ENCODE measurements at regions not wholly inside any gene's neighbourhood (a gene's known extent, or its start where the extent isn't known, plus 50 kb on each side); places are given as distances from the start of the nearest gene placed in this dataset.

DNA sequence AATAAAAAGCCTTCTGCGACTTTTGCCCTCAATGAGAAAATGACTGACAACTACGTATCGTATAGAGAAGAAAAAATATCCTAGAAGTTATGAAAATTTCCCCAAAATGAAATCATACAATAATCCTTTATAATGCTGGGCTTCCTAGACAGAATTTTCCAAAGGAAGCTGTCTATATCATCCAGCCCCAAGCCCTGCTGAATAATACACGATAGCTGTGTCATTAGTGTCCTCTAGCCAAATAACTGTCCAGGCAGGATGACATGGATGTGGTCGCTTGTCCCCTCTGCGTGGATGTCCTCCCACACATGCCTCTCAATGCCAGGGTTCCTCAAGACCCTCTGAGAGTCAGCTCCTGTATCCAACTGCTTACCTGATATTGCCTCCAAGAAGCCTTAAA, 61.7 kb upstream of the ECHDC3 start:
- Histone ChIP-seq H3K36me3 (no peaks in the 10 kb centered on the region), H3K9me3 (no peaks in the 10 kb centered on the region), H3K4me3 (no peak overlapping the region), H3K27me3 (peaks cover 0 to 7% (median 0%) of the 10 kb centered on the region in 4 donors), H3K27ac (no peak overlapping the region), H3K4me1 (peaks cover 12 to 28% (median 14%) of the 10 kb centered on the region in 3 donors)
- intact Hi-C loops (cut with DNase I): no loop called here
- no peak for TF ChIP-seq POLR2A (IDR thresholded peaks at IDR 0.05)
- TF ChIP-seq, protein P1, sequence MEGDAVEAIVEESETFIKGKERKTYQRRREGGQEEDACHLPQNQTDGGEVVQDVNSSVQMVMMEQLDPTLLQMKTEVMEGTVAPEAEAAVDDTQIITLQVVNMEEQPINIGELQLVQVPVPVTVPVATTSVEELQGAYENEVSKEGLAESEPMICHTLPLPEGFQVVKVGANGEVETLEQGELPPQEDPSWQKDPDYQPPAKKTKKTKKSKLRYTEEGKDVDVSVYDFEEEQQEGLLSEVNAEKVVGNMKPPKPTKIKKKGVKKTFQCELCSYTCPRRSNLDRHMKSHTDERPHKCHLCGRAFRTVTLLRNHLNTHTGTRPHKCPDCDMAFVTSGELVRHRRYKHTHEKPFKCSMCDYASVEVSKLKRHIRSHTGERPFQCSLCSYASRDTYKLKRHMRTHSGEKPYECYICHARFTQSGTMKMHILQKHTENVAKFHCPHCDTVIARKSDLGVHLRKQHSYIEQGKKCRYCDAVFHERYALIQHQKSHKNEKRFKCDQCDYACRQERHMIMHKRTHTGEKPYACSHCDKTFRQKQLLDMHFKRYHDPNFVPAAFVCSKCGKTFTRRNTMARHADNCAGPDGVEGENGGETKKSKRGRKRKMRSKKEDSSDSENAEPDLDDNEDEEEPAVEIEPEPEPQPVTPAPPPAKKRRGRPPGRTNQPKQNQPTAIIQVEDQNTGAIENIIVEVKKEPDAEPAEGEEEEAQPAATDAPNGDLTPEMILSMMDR (IDR thresholded peaks at IDR 0.05): no peak
- no peak for DNase-seq
- 71 to 78% methylated on average over 4 to 6 of the region's 6 CpGs for WGBS, 2 donors

GRCh38 chr10:11679946-11680345, 62.2 kb upstream of the ECHDC3 start:
- H3K9me3 ChIP-seq: no peaks in the 10 kb centered on the region
- no peak overlapping the region for H3K27ac ChIP-seq
- peaks cover 8 to 22% (median 12%) of the 10 kb centered on the region in 3 donors for H3K4me1 ChIP-seq
- WGBS, 2 donors: 47 to 50% methylated on average over 3 of the region's 3 CpGs
- DNase-seq: no peak
- H3K36me3 ChIP-seq: no peaks in the 10 kb centered on the region
- H3K27me3 ChIP-seq: peaks cover 0 to 7% (median 0%) of the 10 kb centered on the region in 4 donors
- H3K4me3 ChIP-seq: no peak overlapping the region
- intact Hi-C loops (cut with DNase I): no loop called here
- TF ChIP-seq, protein P1 (IDR thresholded peaks at IDR 0.05): no peak
- TF ChIP-seq POLR2A (IDR thresholded peaks at IDR 0.05): no peak

DNA sequence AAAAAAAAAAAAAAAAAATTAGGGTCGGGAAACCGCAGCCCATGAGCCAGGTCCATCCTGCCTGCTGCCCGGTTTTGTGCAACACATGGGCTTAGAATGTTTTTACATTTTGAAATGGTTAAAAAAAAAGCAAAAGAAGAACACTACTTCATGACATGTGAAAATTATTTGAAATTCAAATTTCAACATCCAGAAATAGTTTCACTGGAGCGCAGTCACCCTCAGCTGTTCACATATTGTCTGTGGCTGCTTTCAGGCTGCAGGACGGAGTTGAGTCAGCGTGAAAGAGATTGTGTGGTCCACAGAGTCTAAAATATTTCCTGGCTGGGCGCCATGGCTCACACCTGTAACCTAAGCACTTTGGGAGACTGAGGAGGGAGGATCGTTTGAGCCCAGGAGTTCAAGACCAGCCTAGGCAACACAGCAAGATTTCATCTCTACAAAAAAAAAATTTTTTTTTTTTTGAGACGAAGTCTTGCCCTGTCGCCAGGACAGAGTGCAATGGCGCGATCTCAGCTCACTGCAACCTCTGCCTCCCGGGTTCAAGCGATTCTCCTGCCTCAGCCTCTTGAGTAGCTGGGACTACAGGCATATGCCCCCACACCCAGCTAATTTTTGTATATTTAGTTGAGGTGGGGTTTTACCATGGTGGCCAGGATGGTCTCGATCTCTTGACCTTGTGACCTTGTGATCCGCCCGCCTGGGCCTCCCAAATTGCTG, 63.9 kb upstream of the ECHDC3 start:
- WGBS, 2 donors: 54 to 72% methylated on average over 15 to 17 of the region's 17 CpGs
- DNase-seq: no peak

GRCh38 chr10:11677480-11677879, 64.7 kb upstream of the ECHDC3 start:
- DNase-seq: no peak
- Histone ChIP-seq H3K4me3 (no peak overlapping the region), H3K36me3 (no peaks in the 10 kb centered on the region), H3K27me3 (peaks cover 0 to 7% (median 0%) of the 10 kb centered on the region in 4 donors), H3K4me1 (peaks cover 0 to 13% (median 0%) of the 10 kb centered on the region in 3 donors), H3K27ac (no peak overlapping the region), H3K9me3 (no peaks in the 10 kb centered on the region)
- intact Hi-C loops (cut with DNase I): no loop called here
- TF ChIP-seq, protein P1 (IDR thresholded peaks at IDR 0.05): no peak
- no peak for TF ChIP-seq POLR2A (IDR thresholded peaks at IDR 0.05)
- 70 to 87% methylated on average over 5 to 12 of the region's 12 CpGs for WGBS, 2 donors

More for the DNA sequence above, 63.9 kb upstream of the ECHDC3 start:
- Histone ChIP-seq H3K27me3 (peaks cover 0 to 7% (median 0%) of the 10 kb centered on the region in 4 donors), H3K4me3 (no peak overlapping the region), H3K4me1 (peaks cover 0 to 16% (median 0%) of the 10 kb centered on the region in 3 donors), H3K9me3 (no peaks in the 10 kb centered on the region), H3K36me3 (no peaks in the 10 kb centered on the region), H3K27ac (no peak overlapping the region)
- intact Hi-C loops (cut with DNase I): no loop called here
- no peak for TF ChIP-seq POLR2A (IDR thresholded peaks at IDR 0.05)
- TF ChIP-seq, protein P1 (IDR thresholded peaks at IDR 0.05): no peak

- TF ChIP-seq POLR2A (IDR thresholded peaks at IDR 0.05): no peak
- TF ChIP-seq, protein P1 (IDR thresholded peaks at IDR 0.05): no peak
- intact Hi-C loops (cut with DNase I): no loop called here
- peaks cover 0 to 7% (median 0%) of the 10 kb centered on the region in 4 donors for H3K27me3 ChIP-seq
- no peak for DNase-seq
- no peaks in the 10 kb centered on the region for H3K36me3 ChIP-seq
- no peak overlapping the region for H3K27ac ChIP-seq
- peaks cover 0 to 13% (median 0%) of the 10 kb centered on the region in 3 donors for H3K4me1 ChIP-seq
- H3K4me3 ChIP-seq: no peak overlapping the region
- H3K9me3 ChIP-seq: no peaks in the 10 kb centered on the region
- 59 to 67% methylated on average over 11 to 12 of the region's 12 CpGs for WGBS, 2 donors
Observed at GRCh38 chr10:11673346-11674280, 62.2 kb upstream of the USP6NL start.

Data from esophagus squamous epithelium (tissue), 5 donors.